Fibroblast of skin of scalp (primary cell): ENCODE measurements at regions not wholly inside any gene's neighbourhood (a gene's known extent, or its start where the extent isn't known, plus 50 kb on each side); places are given as distances from the start of the nearest gene placed in this dataset.
"Not testable (repeated sequence)": the region's sequence is repeated elsewhere in the genome, so short reads cannot be mapped to it uniquely, and the experiment has no call there.

Experiments
- DNase-seq: peaks from one replicate; pipeline ENCODE4 v3.0.0-alpha.2; 2013

DNA sequence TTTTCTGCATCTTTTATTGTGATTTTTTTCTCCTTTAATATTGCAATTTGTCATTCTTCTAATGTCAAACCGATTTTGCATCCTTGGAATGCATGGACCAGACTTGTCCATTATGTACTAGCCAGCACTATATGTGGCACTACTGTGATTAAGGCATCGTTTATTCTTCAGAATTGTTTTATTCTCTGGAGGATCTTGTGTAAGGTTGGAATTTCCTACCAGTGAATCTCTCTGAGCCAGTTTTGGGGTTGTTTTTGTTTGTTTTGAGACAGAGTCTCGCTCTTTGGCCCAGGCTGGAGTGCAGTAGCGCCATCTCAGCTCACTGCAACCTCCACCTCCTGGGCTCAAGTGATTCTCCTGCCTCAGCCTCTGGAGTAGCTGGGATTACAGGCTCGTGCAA, 58.5 kb downstream of the IGLL5 start:
- DNase-seq: no peak

DNA sequence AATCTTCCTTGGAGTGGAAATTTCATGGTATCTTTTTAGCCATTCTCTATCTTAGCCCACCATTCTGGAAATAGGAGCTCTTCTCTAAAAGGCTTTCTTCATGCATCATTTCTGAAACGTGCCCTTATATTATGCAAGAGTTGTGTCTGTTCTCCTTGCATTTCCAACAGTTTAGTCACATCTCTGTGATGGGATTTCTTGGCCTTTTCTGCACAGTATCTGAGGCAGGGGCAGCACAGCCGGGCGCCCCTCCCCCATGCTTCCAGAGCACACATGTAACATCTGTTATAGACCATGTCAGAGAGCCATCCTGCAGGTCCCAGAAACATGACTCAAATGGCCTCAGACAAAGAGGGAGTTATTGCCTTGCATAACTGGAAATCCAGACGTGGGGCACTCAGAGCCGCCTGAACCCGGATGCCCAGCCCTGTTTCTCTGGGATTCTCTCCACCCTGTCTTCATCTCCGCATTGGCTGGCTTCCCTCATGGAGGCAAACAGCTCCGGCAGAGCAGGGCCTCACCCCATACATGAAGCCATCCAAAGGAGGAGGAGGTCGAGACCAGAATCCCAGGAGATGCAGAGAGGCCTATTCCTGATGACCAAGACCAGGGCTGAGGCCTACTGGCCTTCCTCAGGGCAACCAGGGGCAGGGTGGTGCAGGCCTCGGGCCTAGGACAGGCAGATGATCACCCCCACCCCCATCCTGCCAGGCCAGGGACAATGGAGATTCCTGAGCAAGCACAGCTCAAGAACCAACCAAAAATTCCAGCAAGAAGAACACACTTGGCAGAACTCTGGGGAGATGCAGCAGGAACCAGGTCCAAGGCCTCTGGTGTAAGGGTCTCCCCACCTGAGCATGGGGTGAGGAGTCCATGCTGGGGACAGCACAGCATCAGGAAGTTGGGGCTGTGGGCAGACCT, 61.3 kb downstream of the IGLL5 start:
- peak; percentile 50 for DNase-seq

DNA sequence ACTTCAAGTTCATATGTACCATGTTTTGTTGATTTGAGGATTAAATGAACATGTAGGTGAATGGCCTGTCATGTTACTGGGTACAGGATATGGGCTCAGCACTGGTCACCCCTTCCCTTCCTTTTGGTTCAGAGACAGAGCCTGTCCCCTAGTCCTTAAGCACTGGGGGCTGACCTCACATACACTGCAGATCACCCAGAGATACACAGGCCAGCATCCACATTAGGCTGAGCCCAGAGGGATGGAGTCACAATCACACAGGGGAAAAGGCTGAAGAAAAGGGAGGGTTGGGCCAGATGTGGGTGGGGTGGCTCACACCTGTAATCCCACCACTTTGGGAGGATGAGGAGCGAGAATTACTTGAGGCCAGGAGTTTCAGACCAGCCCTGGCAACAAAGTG, 62.3 kb downstream of the IGLL5 start:
- no peak for DNase-seq

DNA sequence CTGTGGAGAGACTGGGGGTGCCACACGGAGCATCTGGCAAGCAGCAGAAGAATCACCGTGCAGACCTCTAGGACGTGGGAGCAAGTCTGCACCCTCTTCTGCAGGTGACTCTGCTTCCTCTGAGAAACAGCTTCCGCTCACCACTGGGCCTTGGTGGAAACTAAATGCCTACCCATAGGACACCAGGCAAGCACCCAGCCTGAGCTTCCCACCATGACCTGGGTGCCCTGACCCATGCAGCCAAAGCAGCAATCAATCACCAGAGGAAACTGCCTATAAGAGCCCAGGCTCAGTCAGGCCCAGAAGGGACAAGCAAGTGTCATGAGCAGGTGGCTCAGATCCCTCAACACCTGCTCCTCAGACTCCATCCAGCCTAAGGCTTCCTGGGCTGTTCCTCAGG, 63.4 kb downstream of the IGLL5 start:
- no peak for DNase-seq

DNA sequence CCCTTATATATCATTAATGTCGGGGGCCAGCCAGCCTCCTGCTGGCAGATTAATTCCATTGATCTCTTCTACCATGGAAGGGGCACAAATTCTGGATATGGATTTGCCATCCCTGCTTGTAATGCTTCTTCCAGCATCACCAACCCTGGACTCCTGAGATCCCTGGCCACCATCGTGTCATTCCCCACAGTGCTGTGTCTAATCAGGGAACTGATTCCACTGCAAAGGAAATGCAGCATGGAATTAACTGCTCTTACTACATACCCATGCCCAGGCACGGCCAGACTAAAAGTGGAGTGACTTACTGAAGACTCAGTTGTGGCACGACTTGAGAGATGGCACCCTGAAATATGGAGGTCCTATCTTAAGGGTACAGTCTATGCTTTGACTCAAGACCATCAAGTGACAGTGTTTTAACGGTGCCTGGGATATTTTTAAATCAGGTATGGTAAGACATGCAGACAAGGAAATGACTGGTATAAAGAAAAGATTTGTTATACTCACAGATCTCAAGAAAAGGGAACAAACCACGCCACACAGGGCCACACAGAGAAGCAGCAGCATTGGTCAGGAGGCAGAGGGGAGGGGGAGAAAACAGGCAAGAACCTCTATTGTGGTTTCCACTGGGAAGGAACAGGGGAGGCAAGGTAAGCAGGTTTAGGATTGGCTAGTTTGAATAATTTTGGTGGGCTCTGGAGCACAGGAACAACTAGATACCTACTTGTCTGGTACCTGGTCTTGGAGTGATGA, 65.1 kb downstream of the IGLL5 start:
- no peak for DNase-seq

DNA sequence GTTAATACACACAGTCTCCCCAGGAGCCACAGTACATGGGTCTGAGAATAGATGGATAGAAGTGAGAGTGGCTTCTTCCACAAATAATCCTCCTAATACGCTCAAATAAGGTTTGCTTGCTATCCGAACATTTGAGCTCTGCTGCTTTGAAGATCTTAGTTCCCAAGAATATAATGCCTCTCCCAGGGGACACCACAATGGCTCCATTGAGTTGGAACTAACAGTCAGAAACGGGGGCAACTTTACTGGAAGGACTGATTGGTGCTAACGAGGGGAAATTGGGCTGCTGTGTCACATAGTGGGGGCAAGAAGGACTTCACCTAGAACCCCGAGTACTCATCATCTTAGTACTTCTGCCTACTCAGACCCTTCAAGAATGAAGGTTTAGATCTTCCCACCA, 66.2 kb downstream of the IGLL5 start:
- no peak for DNase-seq

DNA sequence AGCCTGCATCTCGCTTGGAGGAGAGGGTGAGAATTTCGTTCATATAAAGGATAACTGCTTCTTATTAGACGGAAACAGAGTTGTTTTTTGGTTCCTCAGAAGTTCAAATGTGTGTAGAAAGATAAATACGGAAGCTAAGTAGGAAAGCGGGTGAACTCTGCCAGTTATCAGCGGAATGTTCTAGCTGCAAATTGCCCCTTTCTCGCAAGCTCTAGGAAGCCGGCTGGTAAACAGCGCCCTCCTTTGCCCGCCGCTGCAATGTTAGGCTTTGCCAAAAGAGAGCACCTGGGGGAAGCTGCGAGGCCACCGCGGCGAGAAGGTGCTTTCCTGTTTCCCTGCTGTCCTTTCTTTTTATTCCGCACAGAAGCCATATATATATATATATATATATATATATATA, 67.0 kb downstream of the IGLL5 start:
- no peak for DNase-seq

DNA sequence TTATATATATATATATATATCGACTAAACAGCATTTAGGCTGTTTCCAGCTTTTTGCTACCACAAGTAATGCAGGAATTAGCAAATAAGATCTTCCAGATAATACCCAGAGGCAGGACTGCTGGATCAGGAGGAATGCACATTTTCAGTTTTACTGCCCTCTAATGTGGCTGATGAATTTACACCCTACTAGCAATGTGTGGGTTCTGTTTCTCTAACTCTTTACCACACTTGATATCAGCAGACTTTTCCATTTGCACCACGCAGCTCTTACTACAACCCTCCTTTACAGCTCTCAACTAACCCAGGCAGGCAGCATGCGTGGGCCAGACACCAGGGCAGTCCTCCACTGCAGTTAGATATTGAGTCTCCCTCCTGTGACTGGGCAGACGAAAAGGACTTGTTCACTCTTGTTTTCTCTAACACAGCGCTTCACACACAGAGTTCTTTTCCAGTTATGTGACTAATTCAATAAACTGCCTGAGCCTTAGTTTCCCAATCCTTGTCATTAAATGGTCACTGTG, 67.7 kb downstream of the IGLL5 start:
- DNase-seq: no peak

DNA sequence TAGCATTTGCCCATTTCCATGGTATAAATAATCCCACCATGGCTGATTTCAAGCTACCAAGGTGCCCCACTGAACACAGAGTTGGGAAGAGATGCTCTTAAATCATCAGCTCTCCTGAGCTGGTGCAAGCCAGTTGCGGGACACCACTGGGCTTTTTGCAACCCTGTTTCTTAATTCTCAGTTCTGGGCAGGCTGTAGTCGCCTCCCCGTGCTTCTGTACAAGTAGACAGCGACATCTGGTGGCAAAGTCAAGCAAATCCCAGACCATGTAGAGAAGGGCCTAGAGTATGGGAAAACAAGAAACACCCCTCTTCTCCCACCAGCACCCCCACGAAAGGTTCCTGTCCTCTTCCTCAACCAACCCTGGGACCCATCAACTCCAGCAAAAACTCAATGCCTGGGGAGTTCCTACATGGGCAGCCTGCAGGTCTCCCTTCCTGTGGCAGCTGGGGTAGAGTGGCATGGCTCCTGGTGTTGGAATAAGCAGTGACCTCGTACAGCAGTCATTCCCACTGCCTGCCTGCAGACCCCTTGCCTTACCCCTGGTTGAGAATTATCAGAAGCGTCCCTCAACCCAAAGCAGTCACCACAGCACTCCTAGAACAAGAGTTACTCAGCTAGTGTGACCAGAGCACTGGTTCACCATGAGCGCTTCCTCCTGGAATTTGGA, 68.4 kb downstream of the IGLL5 start:
- peak; percentile 65 for DNase-seq

DNA sequence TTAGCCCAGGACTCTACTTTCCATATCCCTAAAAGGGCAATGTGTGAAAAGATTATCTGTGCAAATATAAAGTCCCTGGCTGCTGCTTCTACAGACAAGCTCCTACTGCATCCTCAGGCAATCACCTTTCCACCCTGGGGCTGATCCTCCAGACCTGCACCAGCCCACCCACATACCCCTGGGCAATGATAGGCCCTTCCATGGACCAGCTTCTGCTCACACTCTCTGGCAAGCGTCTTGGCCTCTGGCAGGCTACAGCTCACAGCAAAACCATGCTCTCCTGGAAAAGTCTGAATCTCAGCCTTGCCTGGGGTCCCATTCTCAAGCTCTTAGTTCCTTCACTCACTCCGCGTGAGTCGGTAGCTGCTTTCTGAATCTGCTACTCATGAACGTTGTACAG, 69.5 kb downstream of the IGLL5 start:
- no peak for DNase-seq

DNA sequence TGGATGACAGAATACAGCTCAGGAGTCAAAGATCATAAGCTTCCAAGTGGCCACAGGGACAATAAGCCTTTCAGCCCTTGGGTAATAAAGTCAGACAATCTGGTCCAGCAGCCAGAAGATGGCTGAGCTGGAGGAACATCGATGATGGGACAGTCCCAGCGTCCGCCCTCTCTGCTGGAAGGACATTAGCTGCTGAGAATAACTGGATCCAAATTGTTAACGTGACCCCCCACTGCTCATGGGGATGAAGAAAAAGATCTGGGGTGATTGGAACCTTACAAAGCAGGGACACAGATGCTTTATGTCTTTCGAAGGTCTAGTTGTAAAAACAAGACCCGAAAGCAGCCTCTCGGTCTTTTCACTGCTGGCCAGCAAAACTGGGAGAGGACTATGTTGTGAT, 71.0 kb downstream of the IGLL5 start:
- no peak for DNase-seq

DNA sequence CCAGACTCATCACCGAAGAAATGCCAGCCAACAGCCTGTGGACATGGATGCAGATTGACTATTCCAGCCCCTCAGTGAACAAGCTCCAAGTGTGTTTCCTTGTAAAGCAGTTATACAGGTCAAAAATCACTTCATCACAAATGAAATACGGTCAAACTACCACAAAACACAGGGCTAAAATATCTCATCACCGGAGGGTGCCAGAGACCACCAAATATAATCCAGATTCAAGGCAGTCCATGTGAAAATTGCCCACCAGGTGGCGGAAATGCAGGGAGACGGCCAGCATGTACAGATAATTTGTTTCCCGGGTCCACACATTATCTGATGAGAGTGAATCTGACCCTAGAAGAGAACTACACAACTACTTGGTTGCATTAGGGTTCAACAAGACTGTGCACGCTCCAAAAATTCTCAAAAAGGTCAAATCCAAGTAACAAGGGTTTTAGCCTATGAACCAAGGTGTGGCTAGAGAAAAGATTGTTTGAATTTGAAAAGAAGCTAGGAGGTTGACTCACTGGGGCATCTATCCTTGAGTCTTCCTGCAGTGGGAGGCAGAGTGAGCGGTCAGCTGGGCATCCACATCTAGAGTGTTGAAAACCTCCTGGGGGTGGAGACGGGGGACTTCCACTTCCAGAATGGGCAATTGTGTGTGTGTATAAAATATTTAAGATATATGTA, 71.7 kb downstream of the IGLL5 start:
- DNase-seq: peak; percentile 70

DNA sequence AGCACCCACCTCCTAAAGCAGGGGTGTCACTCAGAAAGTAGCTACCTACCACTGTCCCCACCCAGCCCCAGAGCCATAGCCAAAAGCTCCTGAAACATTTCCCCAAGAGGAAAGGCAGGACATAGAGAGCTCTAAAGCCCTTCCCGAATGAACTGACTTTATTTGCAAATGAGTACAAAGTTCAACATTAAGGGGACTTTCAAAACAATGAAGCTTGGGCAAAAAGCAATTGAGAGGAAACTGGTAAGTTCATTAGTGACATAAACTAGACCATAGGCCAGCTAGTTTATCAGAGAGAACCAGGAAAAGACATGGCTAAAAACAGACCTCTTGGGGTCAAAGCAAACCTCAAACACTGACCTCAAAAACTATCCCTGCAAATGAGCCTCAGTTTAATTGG, 72.7 kb downstream of the IGLL5 start:
- no peak for DNase-seq

DNA sequence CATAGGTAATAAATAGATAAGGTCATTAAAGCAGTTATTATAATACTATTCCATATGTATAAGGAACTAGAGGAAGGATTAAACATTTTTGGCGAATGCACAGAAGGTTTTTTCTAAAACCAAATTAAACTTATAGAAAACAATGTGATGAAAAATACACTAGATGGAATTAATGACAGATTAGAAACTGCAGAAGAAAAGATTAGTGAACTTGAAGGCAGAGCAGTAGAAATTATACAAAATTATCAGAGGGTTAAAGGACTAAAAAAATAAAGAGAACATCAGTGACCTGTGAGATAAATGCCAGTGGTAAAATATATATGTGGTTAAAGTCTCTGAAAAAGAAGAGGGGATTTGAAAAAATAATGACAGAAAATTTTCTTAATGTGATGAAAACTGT, 74.0 kb downstream of the IGLL5 start:
- DNase-seq: no peak

DNA sequence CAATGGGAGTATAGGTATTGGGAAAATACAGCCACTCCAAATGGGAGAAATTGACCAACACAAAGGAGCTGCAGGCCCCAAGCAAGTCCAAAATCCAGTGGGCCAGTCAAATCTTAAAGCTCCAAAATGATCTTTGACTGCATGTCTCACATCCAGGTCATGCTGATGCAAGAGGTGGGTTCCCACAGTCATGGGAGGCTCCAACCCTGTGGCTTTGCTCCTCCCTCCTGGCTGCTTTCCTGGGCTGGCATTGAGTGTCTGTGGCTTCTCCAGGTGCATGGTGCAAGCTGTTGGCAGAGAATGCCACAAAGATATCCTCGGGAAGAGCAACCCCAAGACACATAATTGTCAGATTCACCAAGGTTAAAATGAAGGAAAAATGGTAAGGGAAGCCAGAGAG, 80.8 kb downstream of the IGLL5 start:
- no peak for DNase-seq

DNA sequence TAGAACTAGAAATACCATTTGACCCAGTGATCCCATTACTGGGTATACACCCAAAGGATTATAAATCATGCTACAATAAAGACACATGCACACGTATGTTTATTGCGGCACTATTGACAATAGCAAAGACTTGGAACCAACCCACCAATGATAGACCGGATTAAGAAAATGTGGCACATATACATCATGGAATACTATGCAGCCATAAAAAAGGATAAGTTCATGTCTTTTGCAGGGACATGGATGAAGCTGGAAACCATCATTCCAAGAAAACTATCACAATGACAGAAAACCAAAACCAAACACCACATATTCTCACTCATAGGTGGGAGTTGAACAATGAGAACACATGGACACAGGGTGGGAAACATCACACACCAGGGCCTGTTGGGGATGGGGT, 85.0 kb downstream of the IGLL5 start:
- DNase-seq: not testable (repeated sequence)

DNA sequence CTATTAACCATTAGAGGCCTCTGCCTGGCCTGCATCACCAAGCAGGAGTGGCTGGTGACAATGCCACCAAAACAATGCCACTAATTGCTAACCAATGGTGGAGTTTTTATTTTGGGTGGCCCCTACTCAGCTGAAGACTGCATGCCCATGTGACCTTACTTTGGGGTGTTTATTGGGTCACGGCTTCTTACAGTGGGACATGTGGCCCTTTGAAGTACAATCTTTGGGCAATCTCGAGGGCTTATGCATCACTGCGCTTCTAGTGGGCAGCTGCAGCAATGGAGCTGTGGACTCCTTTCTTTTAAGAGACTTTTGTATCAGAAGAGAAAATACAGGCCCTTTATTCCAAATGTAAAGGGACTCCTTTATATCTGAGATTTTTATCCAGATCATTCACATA, 85.7 kb downstream of the IGLL5 start:
- DNase-seq: no peak

DNA sequence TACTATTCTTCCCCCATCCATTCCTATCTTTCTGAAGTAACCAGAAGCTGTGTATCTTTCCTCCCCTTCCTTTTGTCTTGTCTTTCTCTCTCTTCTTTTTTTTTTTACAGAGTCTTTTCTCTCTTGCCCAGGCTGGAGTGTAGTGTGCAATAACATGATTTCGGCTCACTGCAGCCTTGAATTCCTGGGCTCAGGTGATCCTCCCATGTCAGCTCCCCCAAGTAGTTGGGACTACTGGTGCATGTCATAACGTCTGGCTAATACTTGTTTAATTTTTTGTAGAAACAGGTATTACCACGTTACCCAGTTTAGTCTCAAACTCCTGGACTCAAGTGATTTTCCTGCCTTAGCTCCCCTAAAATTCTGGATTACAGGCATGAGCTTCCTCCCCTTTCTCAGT, 86.5 kb downstream of the IGLL5 start:
- no peak for DNase-seq

DNA sequence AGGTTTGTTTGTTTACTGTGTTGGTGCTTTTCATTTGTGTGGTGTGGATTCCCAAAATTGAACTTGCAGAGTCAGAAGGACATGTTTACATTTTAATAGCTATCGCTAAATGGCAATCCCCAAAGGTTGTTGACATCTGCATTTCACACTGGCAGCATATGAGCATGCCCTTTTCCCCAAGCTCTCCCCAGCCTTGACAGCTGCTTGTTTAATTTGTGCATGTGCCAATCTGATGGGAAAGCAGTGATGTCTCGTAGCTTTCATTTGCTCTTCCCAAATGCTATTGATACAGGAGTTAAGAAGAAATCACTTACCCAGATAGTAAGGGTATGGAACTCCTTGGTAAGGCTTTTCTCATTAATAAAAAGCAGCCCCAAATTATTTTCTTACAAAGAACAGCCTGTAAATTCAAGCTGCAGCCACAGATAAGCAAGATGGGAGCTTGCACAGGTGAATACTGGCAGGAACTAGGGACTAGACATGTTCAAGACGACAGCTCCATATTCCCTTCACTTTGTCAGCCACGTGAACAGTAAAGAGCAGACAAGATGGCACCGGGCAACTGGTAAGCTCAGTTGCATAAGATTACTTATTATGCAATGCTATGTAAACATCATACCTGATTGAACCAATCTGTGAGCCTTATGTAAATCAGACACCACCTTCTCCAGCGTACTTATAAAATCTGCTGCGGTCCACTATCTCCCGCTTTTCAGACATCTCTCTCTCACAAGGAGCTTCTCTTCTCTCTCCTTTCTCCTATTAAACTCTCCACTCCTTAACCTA, 87.4 kb downstream of the IGLL5 start:
- no peak for DNase-seq

DNA sequence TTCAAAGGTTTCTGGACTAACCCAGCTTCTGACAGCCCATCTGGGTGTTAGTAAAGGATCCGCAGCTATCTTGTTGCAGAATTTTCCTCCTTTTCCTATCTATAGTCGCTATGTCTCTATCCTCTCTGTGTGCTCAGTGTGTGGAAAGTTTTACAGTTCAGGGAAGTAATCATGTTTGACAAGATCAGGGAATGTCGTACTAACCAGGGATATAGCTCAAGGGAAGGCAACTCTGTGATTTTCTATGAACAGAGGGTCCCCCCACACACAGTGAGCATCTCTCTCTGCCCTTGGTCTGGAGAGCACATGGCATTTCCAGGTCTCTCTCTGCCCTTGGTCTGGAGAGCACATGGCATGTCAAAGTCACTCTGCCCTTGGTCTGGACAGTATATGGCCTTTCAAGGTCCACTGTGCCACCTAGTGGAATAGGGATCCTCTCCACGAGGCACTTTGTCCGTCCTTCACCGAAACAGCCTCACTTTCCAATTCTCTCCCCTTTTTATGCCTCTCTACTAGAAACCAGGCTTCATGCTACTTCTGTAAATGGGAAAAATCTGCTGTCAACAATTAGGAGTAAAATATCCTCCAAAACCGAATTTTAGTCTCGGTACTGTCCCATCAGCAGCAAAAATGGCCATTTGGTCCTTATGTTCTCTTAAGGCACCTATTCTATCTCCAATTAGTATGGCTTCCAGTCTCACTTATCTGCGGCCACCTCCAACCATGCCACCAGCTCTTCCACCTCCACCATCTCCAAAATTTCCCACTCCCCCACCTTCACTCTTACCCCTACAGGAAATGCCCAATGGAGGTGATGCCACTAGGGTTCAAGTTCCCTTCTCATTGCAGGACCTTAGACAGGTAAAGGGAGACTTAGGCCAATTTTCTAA, 88.7 kb downstream of the IGLL5 start:
- no peak for DNase-seq
